CD4-positive, alpha-beta T cell treated with Interleukin-2 at 100 ng/mL for 4 hours (primary cell): ENCODE measurements at regions not wholly inside any gene's neighbourhood (a gene's known extent, or its start where the extent isn't known, plus 50 kb on each side); places are given as distances from the start of the nearest gene placed in this dataset.
"Not testable (repeated sequence)": the region's sequence is repeated elsewhere in the genome, so short reads cannot be mapped to it uniquely, and the experiment has no call there.

Experiments used
- DNase-seq: peaks from one replicate; pipeline ENCODE4 v3.0.0-alpha.2; 2020; ENCODE audit warnings: low spot score

GRCh38 chr5:52605317-52606313, 182.1 kb upstream of the ITGA1 start:
- no peak for DNase-seq

GRCh38 chr5:52607227-52607824, 180.4 kb upstream of the ITGA1 start:
- DNase-seq = no peak

- DNase-seq = no peak
These were observed 167.4 kb upstream of the ITGA1 start for GRCh38 chr5:52620315-52620714.

- no peak for DNase-seq
These were observed 164.4 kb upstream of the ITGA1 start for GRCh38 chr5:52623291-52623690.

- no peak for DNase-seq
These were observed 163.4 kb upstream of the ITGA1 start for GRCh38 chr5:52624291-52624690.

- no peak for DNase-seq
These were observed 161.4 kb upstream of the ITGA1 start for GRCh38 chr5:52626312-52626711.

- DNase-seq = no peak
These were observed 160.0 kb upstream of the ITGA1 start for GRCh38 chr5:52627740-52628139.

GRCh38 chr5:52632281-52632680, 155.4 kb upstream of the ITGA1 start:
- no peak for DNase-seq

- not testable (repeated sequence) for DNase-seq
These were observed 153.5 kb upstream of the ITGA1 start for GRCh38 chr5:52634171-52634570.

GRCh38 chr5:52638732-52639131, 149.0 kb upstream of the ITGA1 start:
- no peak for DNase-seq

GRCh38 chr5:52648726-52649125, 139.0 kb upstream of the ITGA1 start:
- no peak for DNase-seq

- DNase-seq = no peak
These were observed 132.6 kb upstream of the ITGA1 start for GRCh38 chr5:52655163-52655562.

- DNase-seq = no peak
These were observed 131.0 kb upstream of the ITGA1 start for GRCh38 chr5:52656569-52657246.

- DNase-seq = peak; percentile 51
These were observed 130.5 kb upstream of the ITGA1 start for GRCh38 chr5:52657247-52657645.

- DNase-seq = no peak
These were observed 129.5 kb upstream of the ITGA1 start for GRCh38 chr5:52658246-52658645.

- DNase-seq = no peak
These were observed 127.1 kb upstream of the ITGA1 start for GRCh38 chr5:52660621-52661020.

GRCh38 chr5:52661903-52662595, 125.7 kb upstream of the ITGA1 start:
- no peak for DNase-seq

- no peak for DNase-seq
These were observed 122.2 kb upstream of the ITGA1 start for GRCh38 chr5:52665559-52665958.

- no peak for DNase-seq
These were observed 119.6 kb upstream of the ITGA1 start for GRCh38 chr5:52668139-52668538.

- DNase-seq = no peak
These were observed 119.1 kb upstream of the ITGA1 start for GRCh38 chr5:52668544-52669185.

GRCh38 chr5:52672459-52672858, 115.3 kb upstream of the ITGA1 start:
- no peak for DNase-seq

- no peak for DNase-seq
These were observed 114.2 kb upstream of the ITGA1 start for GRCh38 chr5:52673495-52673894.
